ENCODE measurements at regions not wholly inside any gene's neighbourhood (a gene's known extent, or its start where the extent isn't known, plus 50 kb on each side); places are given as distances from the start of the nearest gene placed in this dataset.

- Histone ChIP-seq H3K4me1 (no peaks in the 10 kb centered on the region), H3K36me3 (no peaks in the 10 kb centered on the region), H3K4me3 (no peak overlapping the region), H3K27ac (no peak overlapping the region), H3K27me3 (no peaks in the 10 kb centered on the region), H3K9me3 (no peaks in the 10 kb centered on the region)
- intact Hi-C loops (cut with DNase I) = no loop called here
- TF ChIP-seq CTCF (IDR thresholded peaks at IDR 0.05) = no peak
- no peak for ATAC-seq
- no peak for DNase-seq
Observed at GRCh38 chr21:24225431-24225830, 1381.8 kb downstream of the MRPL39 start.

- intact Hi-C loops (cut with DNase I) = no loop called here
- DNase-seq (no peak), ATAC-seq (peak; percentile 79)
- H3K4me3 ChIP-seq = no peak overlapping the region
- H3K27me3 ChIP-seq = no peaks in the 10 kb centered on the region
- H3K4me1 ChIP-seq = no peaks in the 10 kb centered on the region
- H3K27ac ChIP-seq = no peak overlapping the region
- no peak for TF ChIP-seq CTCF (IDR thresholded peaks at IDR 0.05)
- no peaks in the 10 kb centered on the region for H3K9me3 ChIP-seq
- no peaks in the 10 kb centered on the region for H3K36me3 ChIP-seq
Observed at GRCh38 chr21:24224422-24224821, 1382.9 kb downstream of the MRPL39 start.

GRCh38 chr21:24223624-24224023 lies 1383.7 kb downstream of the MRPL39 start:
- Histone ChIP-seq H3K27ac (no peak overlapping the region), H3K36me3 (no peaks in the 10 kb centered on the region), H3K4me3 (no peak overlapping the region), H3K27me3 (no peaks in the 10 kb centered on the region), H3K9me3 (no peaks in the 10 kb centered on the region), H3K4me1 (no peaks in the 10 kb centered on the region)
- DNase-seq (no peak), ATAC-seq (no peak)
- intact Hi-C loops (cut with DNase I) = no loop called here
- no peak for TF ChIP-seq CTCF (IDR thresholded peaks at IDR 0.05)

- H3K4me3 ChIP-seq = no peak overlapping the region
- no peak overlapping the region for H3K27ac ChIP-seq
- no peak for TF ChIP-seq CTCF (IDR thresholded peaks at IDR 0.05)
- DNase-seq (no peak), ATAC-seq (no peak)
- intact Hi-C loops (cut with DNase I) = no loop called here
- no peaks in the 10 kb centered on the region for H3K27me3 ChIP-seq
- H3K36me3 ChIP-seq = no peaks in the 10 kb centered on the region
- no peaks in the 10 kb centered on the region for H3K9me3 ChIP-seq
- no peaks in the 10 kb centered on the region for H3K4me1 ChIP-seq
Observed at GRCh38 chr21:24222676-24223075, 1384.6 kb downstream of the MRPL39 start.

- ATAC-seq (no peak), DNase-seq (no peak)
- Histone ChIP-seq H3K36me3 (no peaks in the 10 kb centered on the region), H3K27me3 (no peaks in the 10 kb centered on the region), H3K4me3 (no peak overlapping the region), H3K4me1 (no peaks in the 10 kb centered on the region), H3K9me3 (no peaks in the 10 kb centered on the region), H3K27ac (no peak overlapping the region)
- no peak for TF ChIP-seq CTCF (IDR thresholded peaks at IDR 0.05)
- intact Hi-C loops (cut with DNase I) = no loop called here
Observed at GRCh38 chr21:24220446-24220845, 1386.8 kb downstream of the MRPL39 start.

GRCh38 chr21:24217151-24217550 lies 1390.1 kb downstream of the MRPL39 start:
- no peak for DNase-seq
- TF ChIP-seq CTCF (IDR thresholded peaks at IDR 0.05) = no peak
- no peaks in the 10 kb centered on the region for H3K36me3 ChIP-seq
- ATAC-seq = no peak
- no peaks in the 10 kb centered on the region for H3K27me3 ChIP-seq
- H3K4me3 ChIP-seq = no peak overlapping the region
- no peak overlapping the region for H3K27ac ChIP-seq
- intact Hi-C loops (cut with DNase I) = no loop called here
- no peaks in the 10 kb centered on the region for H3K4me1 ChIP-seq
- H3K9me3 ChIP-seq = no peaks in the 10 kb centered on the region
